ENCODE measurements at regions not wholly inside any gene's neighbourhood (a gene's known extent, or its start where the extent isn't known, plus 50 kb on each side); places are given as distances from the start of the nearest gene placed in this dataset.

GRCh38 chr15:97903560-97903959, 56.9 kb upstream of the ARRDC4 start:
- TF ChIP-seq POLR2A (IDR thresholded peaks at IDR 0.05) (no peak), CTCF (IDR thresholded peaks at IDR 0.05) (no peak)
